SU-DHL-6 (cell line): ENCODE measurements at regions not wholly inside any gene's neighbourhood (a gene's known extent, or its start where the extent isn't known, plus 50 kb on each side); places are given as distances from the start of the nearest gene placed in this dataset.

Source experiments
- CTCF ChIP-seq: fragments of 200-600 bp; sonication (generic); IDR thresholded peaks from one replicate; pipeline ENCODE4 v1.5.1; 2017; ENCODE audit warnings: antibody characterized with exemption, mild to moderate bottlenecking, low read length, moderate library complexity; ENCODE audit not compliant: insufficient read depth, poor library complexity, severe bottlenecking
- EZH2phosphoT487 ChIP-seq: fragments of 200-600 bp; sonication (generic), shearing (Covaris generic); conservative IDR thresholded peaks from 2 replicates; pipeline ENCODE4 v1.6.1; 2018; ENCODE audit warnings: mild to moderate bottlenecking, antibody characterized with exemption, low read length, moderate library complexity, mixed read lengths

GRCh38 chr11:91967026-91967690 is 257.5 kb upstream of the FAT3 start:
- TF ChIP-seq CTCF (no peak), EZH2phosphoT487 (no peak)
